Osteoblast (primary cell): ENCODE measurements at regions not wholly inside any gene's neighbourhood (a gene's known extent, or its start where the extent isn't known, plus 50 kb on each side); places are given as distances from the start of the nearest gene placed in this dataset.

Experiments
- DNase-seq: peaks from one replicate; pipeline ENCODE4 v3.0.0; 2011; ENCODE audit warnings: low spot score, mixed read lengths; ENCODE audit not compliant: insufficient read length; ENCODE audit errors: missing footprints
- H2AFZ ChIP-seq: 2 replicates; pipeline ENCODE4 v1.6.0; 2011; ENCODE audit warnings: mild to moderate bottlenecking, low read length
- H3K27ac ChIP-seq: 2 replicates; pipeline ENCODE4 v1.5.1; 2011; ENCODE audit warnings: mild to moderate bottlenecking, low read depth, low read length, moderate library complexity
- H3K27me3 ChIP-seq: 2 replicates; pipeline ENCODE4 v1.6.0; 2012; ENCODE audit warnings: mild to moderate bottlenecking, control low read depth, inconsistent platforms, low read length, moderate library complexity; ENCODE audit not compliant: insufficient read depth
- H3K36me3 ChIP-seq: 2 replicates; pipeline ENCODE4 v1.5.1; 2011; ENCODE audit warnings: mild to moderate bottlenecking, low read length, control low read depth, moderate library complexity; ENCODE audit not compliant: insufficient read depth
- H3K4me1 ChIP-seq: 2 replicates; pipeline ENCODE4 v1.5.1; 2011; ENCODE audit warnings: mild to moderate bottlenecking, low read length, control low read depth, moderate library complexity; ENCODE audit not compliant: insufficient read depth
- H3K4me2 ChIP-seq: 2 replicates; pipeline ENCODE4 v1.6.0; 2011; ENCODE audit warnings: mild to moderate bottlenecking, low read length; ENCODE audit not compliant: insufficient read depth
- H3K4me3 ChIP-seq: fragments of 200-600 bp; sonication (generic); 3 replicates; pipeline ENCODE4 v1.5.1; 2012; ENCODE audit warnings: mild to moderate bottlenecking, low read length, inconsistent platforms; ENCODE audit not compliant: insufficient read depth
- H3K79me2 ChIP-seq: 2 replicates; pipeline ENCODE4 v1.6.0; 2012; ENCODE audit warnings: mild to moderate bottlenecking, low read length, control low read depth, inconsistent platforms; ENCODE audit not compliant: insufficient read depth
- H3K9me3 ChIP-seq: 2 replicates; pipeline ENCODE4 v1.5.1; 2011; ENCODE audit warnings: low read depth, low read length, control low read depth
- H4K20me1 ChIP-seq: 2 replicates; pipeline ENCODE4 v1.6.0; 2012; ENCODE audit warnings: mild to moderate bottlenecking, low read length, control low read depth; ENCODE audit not compliant: insufficient read depth
- CTCF ChIP-seq: IDR thresholded peaks from 2 replicates; pipeline ENCODE4 v1.5.1; 2011; ENCODE audit warnings: mild to moderate bottlenecking, low read depth, low read length, moderate library complexity; ENCODE audit errors: extremely low read depth

GRCh38 chr15:97684249-97684648 lies 276.3 kb upstream of the ARRDC4 start:
- Histone ChIP-seq H3K27ac (no peak overlapping the region), H2AFZ (no peak overlapping the region), H4K20me1 (no peaks in the 10 kb centered on the region), H3K4me3 (no peak overlapping the region), H3K4me1 (no peaks in the 10 kb centered on the region), H3K9me3 (peaks cover 3% of the 10 kb centered on the region), H3K4me2 (no peak overlapping the region), H3K79me2 (no peaks in the 10 kb centered on the region), H3K27me3 (no peaks in the 10 kb centered on the region), H3K36me3 (no peaks in the 10 kb centered on the region)
- no peak for TF ChIP-seq CTCF
- DNase-seq = no peak

- no peak for TF ChIP-seq CTCF
- Histone ChIP-seq H3K36me3 (no peaks in the 10 kb centered on the region), H3K4me2 (no peak overlapping the region), H2AFZ (no peak overlapping the region), H3K4me3 (no peak overlapping the region), H3K27ac (no peak overlapping the region), H3K9me3 (no peaks in the 10 kb centered on the region), H4K20me1 (no peaks in the 10 kb centered on the region), H3K4me1 (no peaks in the 10 kb centered on the region), H3K79me2 (no peaks in the 10 kb centered on the region), H3K27me3 (no peaks in the 10 kb centered on the region)
- DNase-seq = no peak
Observed at GRCh38 chr15:97686324-97686723, 274.2 kb upstream of the ARRDC4 start.

DNA sequence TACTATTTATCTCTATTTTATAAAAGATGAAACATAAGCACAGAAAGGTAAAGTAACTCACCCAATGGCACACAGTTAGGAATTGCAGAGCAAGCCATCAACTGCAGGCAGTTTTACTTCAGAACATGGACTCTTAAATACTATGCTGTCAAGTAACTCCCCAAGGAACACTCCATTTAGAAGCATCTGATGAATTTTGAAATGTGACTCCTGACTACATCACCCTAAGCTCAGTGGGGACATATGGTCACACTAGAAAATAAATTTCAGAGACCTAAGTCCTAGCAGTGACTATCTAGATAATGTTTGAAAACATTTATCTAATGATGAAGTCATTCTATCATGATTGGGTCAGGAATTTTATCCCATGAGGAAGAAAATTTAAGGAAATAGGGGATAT lies 272.8 kb upstream of the ARRDC4 start:
- H3K27me3 ChIP-seq = no peaks in the 10 kb centered on the region
- no peaks in the 10 kb centered on the region for H3K36me3 ChIP-seq
- H2AFZ ChIP-seq = no peak overlapping the region
- no peaks in the 10 kb centered on the region for H3K4me1 ChIP-seq
- H3K4me3 ChIP-seq = no peak overlapping the region
- no peaks in the 10 kb centered on the region for H4K20me1 ChIP-seq
- H3K9me3 ChIP-seq = no peaks in the 10 kb centered on the region
- TF ChIP-seq CTCF = no peak
- no peak overlapping the region for H3K4me2 ChIP-seq
- no peak for DNase-seq
- H3K27ac ChIP-seq = no peak overlapping the region
- no peaks in the 10 kb centered on the region for H3K79me2 ChIP-seq

DNA sequence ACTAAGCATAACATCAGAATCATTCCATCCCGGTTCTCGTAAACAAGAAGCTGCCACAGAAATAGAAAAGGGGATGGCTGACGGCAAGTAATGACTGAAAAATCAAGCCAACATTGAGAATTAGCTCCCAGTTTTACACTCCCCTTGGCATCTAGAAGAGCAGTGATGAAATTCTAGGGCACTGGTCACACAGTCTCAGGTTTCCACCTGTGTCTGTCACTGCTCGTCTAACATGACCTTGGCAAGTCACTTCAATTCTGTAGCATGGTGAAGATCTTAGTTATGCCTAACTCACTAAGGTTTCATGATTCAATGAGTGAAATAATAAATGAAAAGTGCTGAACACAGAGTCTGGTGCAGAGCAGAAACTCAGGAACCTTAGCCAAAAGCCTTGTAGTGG lies 272.3 kb upstream of the ARRDC4 start:
- no peak overlapping the region for H3K27ac ChIP-seq
- no peaks in the 10 kb centered on the region for H3K27me3 ChIP-seq
- no peak overlapping the region for H3K4me3 ChIP-seq
- no peak for TF ChIP-seq CTCF
- DNase-seq = no peak
- H3K4me2 ChIP-seq = no peak overlapping the region
- H4K20me1 ChIP-seq = no peaks in the 10 kb centered on the region
- H3K36me3 ChIP-seq = no peaks in the 10 kb centered on the region
- H2AFZ ChIP-seq = no peak overlapping the region
- no peaks in the 10 kb centered on the region for H3K4me1 ChIP-seq
- H3K9me3 ChIP-seq = no peaks in the 10 kb centered on the region
- no peaks in the 10 kb centered on the region for H3K79me2 ChIP-seq
